ENCODE measurements at regions not wholly inside any gene's neighbourhood (a gene's known extent, or its start where the extent isn't known, plus 50 kb on each side); places are given as distances from the start of the nearest gene placed in this dataset.

- TF ChIP-seq ZNF280B (CRISPR knock-in tag; IDR thresholded peaks at IDR 0.05; ENCODE audit: borderline replicate concordance) (no peak), SMARCC2 (IDR thresholded peaks at IDR 0.05) (no peak), SNAPC2 (CRISPR knock-in tag; IDR thresholded peaks at IDR 0.05) (no peak), E2F1 (CRISPR knock-in tag; IDR thresholded peaks at IDR 0.05) (no peak), FOXC1 (CRISPR knock-in tag; IDR thresholded peaks at IDR 0.05; ENCODE audit: borderline replicate concordance) (no peak), MEF2D (CRISPR knock-in tag; IDR thresholded peaks at IDR 0.05) (no peak)
Measured at GRCh38 chr9:110007477-110008270, 200.3 kb downstream of the C9orf152 start (continued).

GRCh38 chr9:110008663-110009062 lies 199.3 kb downstream of the C9orf152 start:
- intact Hi-C loops (cut with micrococcal nuclease; ENCODE audit: unreplicated experiment) = loop anchor here (5.0 kb wide), 1 partner anchor 614 kb away; no protein-coding TSS in a partner anchor
- no peak for FAIRE-seq
- Histone ChIP-seq H3K36me3 (replicated peaks in 1 of 2; ENCODE audit: control insufficient read depth in 1 of 2, insufficient read depth in 2 of 2, low read length in 2 of 2) (no peaks in the 10 kb centered on the region), H3K4me2 (ENCODE audit: low read depth, low read length) (no peak overlapping the region), H3K9ac (ENCODE audit: insufficient read depth, low read depth, low read length) (no peak overlapping the region), H4K20me1 (ENCODE audit: insufficient read depth, low read length) (no peaks in the 10 kb centered on the region), H3K4me3 (replicated peaks in 1 of 3; ENCODE audit: insufficient read depth in 1 of 3, low read depth in 2 of 3, low read length in 3 of 3) (no peak overlapping the region), H3K9me3 (ENCODE audit: low read length) (no peaks in the 10 kb centered on the region), H3K79me2 (ENCODE audit: insufficient read depth, low read length) (no peaks in the 10 kb centered on the region), H3K4me1 (ENCODE audit: insufficient read depth, low read length) (no peaks in the 10 kb centered on the region), H2AFZ (ENCODE audit: low read length) (no peak overlapping the region), H3K27ac (ENCODE audit: extremely low read length, insufficient read depth, low read length) (no peak overlapping the region), H3K27me3 (ENCODE audit: control insufficient read depth in 1 of 2, insufficient read depth in 2 of 2, low read length in 2 of 2) (no peaks in the 10 kb centered on the region)
- ChIA-PET POLR2A (no interaction called here), CTCF (ENCODE audit: low intra/inter-chr PET ratio, low total read pairs) (no interaction called here)
- in situ Hi-C loops (cut with HindIII; ENCODE audit: extremely low pct_ligation_motif_present, low pct_unique_long_range_greater_than_20kb) = no loop called here
- ATAC-seq = no peak
- no peak for DNase-seq (ENCODE audit: low spot score)
- TF ChIP-seq IKZF1 (IDR thresholded peaks at IDR 0.05) (no peak), CCDC6 (CRISPR knock-in tag; IDR thresholded peaks at IDR 0.05) (no peak), ZBTB20 (CRISPR knock-in tag; IDR thresholded peaks at IDR 0.05; ENCODE audit: borderline replicate concordance, low read depth) (no peak), SP2 (CRISPR knock-in tag; IDR thresholded peaks at IDR 0.05) (no peak), ZSCAN25 (CRISPR knock-in tag; IDR thresholded peaks at IDR 0.05) (no peak), CEBPB (IDR thresholded peaks at IDR 0.05; ENCODE audit: borderline replicate concordance, low read depth, low read length) (no peak), NR2F2 (IDR thresholded peaks at IDR 0.05; ENCODE audit: borderline replicate concordance, low read depth) (no peak), ZNF430 (CRISPR knock-in tag; IDR thresholded peaks at IDR 0.05) (no peak), ZBTB25 (CRISPR knock-in tag; IDR thresholded peaks at IDR 0.05) (no peak), ZEB1 (IDR thresholded peaks at IDR 0.05; ENCODE audit: insufficient replicate concordance, low read depth) (no peak), ZNF891 (CRISPR knock-in tag; IDR thresholded peaks at IDR 0.05) (no peak), ZNF510 (CRISPR knock-in tag; IDR thresholded peaks at IDR 0.05; ENCODE audit: low read depth) (no peak), TFAP4 (IDR thresholded peaks at IDR 0.05; ENCODE audit: borderline replicate concordance, low read depth) (no peak), ZNF570 (CRISPR knock-in tag; IDR thresholded peaks at IDR 0.05; ENCODE audit: borderline replicate concordance) (no peak)
- no TSS peak for BruUV-seq (replicated peaks)
- 60% methylated on average over 1 of the region's 1 CpG for whole genome bisulfite sequencing (ENCODE audit: low lambda C conversion rate)
